ENCODE measurements at regions not wholly inside any gene's neighbourhood (a gene's known extent, or its start where the extent isn't known, plus 50 kb on each side); places are given as distances from the start of the nearest gene placed in this dataset.

- TF ChIP-seq, protein P1, sequence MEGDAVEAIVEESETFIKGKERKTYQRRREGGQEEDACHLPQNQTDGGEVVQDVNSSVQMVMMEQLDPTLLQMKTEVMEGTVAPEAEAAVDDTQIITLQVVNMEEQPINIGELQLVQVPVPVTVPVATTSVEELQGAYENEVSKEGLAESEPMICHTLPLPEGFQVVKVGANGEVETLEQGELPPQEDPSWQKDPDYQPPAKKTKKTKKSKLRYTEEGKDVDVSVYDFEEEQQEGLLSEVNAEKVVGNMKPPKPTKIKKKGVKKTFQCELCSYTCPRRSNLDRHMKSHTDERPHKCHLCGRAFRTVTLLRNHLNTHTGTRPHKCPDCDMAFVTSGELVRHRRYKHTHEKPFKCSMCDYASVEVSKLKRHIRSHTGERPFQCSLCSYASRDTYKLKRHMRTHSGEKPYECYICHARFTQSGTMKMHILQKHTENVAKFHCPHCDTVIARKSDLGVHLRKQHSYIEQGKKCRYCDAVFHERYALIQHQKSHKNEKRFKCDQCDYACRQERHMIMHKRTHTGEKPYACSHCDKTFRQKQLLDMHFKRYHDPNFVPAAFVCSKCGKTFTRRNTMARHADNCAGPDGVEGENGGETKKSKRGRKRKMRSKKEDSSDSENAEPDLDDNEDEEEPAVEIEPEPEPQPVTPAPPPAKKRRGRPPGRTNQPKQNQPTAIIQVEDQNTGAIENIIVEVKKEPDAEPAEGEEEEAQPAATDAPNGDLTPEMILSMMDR (IDR thresholded peaks at IDR 0.05) = no peak
- TF ChIP-seq POLR2A (IDR thresholded peaks at IDR 0.05) = no peak
Measured at GRCh38 chr7:138369797-138370196, 90.3 kb upstream of the TRIM24 start.

Data from esophagus squamous epithelium (tissue), 4 donors.